ENCODE measurements at regions not wholly inside any gene's neighbourhood (a gene's known extent, or its start where the extent isn't known, plus 50 kb on each side); places are given as distances from the start of the nearest gene placed in this dataset.

DNA sequence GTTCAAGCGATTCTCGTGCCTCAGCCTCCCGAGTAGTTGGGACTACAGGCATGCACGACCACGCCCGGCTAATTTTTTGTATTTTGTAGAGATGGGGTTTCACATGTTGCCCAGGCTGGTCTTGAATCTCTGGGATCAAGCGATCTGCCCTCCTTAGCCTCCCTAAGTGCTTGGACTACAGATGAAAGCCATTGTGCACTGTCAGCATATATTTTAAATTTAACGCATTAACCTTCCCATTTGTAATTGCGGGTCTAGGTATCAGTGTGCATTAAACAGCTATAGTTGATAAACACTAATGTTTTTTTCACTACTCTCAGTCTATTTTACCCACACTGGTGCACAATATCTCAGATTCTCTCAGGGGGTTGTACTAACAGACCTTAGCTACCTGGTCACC is 1930.8 kb downstream of the C4orf33 start:
- DNase-seq (ENCODE audit: low read depth): no peak

DNA sequence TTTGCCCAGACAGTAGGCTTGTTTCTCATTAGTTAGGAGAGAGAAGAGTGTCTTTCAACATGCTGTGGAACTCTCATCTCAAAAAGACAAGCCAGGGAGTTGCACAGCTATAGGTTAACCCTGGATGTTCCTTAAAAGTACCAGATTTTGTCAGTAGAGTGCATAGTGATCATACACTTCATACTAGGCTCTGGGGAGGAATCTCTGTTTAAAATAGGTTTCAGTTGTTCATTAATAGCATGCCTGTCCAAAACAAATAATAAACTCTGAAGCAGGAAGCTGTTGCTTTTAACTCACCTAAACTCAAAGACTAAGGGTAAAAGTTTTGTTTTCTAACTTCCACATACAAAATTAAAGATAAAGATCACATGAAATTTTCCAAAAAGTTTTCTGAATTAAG is 1948.4 kb downstream of the C4orf33 start:
- no peak for DNase-seq (ENCODE audit: low read depth)

DNA sequence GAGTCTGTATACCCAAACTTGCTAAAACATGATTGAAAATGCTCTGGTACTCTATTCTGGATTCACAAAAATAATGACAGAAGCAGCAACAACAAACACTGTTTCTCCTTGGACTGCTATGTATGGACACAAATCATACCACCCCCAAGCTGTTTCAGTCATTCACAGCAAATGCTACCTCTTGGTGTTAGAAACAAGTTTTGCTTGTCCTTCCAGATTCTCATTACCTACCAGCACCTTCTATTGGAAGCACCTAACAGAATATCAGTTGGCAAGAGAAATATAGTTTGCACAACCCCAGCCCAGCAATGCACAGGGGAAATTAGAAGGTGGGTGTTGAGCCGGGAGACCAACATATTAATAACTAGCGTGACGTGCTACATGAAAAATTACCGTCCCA is 1950.9 kb downstream of the C4orf33 start:
- no peak for DNase-seq (ENCODE audit: low read depth)

GRCh38 chr4:131052646-131053045 is 1956.7 kb downstream of the C4orf33 start:
- no peak for DNase-seq (ENCODE audit: low read depth)

DNA sequence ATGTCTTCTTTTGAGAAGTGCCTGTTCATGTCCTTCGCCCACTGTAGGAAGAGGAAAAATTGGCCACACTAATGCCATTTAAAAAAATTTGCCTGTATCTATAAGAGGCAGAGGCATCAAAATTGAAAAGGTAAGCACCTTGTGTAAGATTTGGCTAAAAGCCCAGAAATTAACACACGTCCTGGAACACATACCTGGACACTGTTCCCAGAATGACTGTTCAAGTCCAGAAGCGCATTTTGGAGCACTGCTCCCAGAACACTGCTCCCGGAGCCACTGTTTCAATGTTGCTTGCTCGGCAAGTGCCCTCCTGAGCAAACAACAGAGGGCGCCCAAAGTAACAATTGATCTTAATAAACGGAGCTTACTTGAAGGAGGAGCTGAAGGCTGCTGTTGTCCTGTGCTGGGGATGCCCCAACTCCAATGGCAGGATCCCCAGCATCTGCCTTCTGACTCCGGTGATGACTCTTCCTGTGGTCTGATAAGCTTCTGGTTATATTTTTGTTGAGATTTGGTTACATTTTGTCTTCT is 1958.6 kb downstream of the C4orf33 start:
- no peak for DNase-seq (ENCODE audit: low read depth)

- no peak for DNase-seq (ENCODE audit: low read depth)
These were observed 1965.8 kb downstream of the C4orf33 start for GRCh38 chr4:131061734-131062133.

- DNase-seq (ENCODE audit: low read depth): no peak
These were observed 1967.9 kb downstream of the C4orf33 start for GRCh38 chr4:131063878-131064277.

- no peak for DNase-seq (ENCODE audit: low read depth)
These were observed 1985.1 kb downstream of the C4orf33 start for GRCh38 chr4:131081069-131081468.

DNA sequence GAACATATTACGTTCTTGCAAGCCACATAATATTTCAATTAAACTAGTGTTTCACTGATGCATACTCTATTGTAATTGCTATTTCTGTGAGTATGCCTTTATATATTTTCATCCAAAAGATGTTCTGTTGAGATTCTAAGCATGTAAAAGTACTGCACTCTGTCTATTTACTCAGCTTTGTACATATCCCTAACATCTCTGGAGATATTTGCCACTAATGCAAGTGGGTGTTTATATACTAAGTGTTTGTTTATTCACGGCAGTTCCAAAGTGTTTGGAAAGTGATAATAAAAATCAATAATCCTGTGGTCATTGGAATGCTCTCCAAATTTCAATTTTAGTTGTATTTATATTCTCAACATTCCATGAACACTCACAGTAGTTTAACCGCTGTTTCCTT is 1989.0 kb downstream of the C4orf33 start:
- no peak for DNase-seq (ENCODE audit: low read depth)

GRCh38 chr4:131091896-131092295 is 1995.9 kb downstream of the C4orf33 start:
- peak; percentile 2 for DNase-seq (ENCODE audit: low read depth)

GRCh38 chr4:131093303-131093702 is 1997.4 kb downstream of the C4orf33 start:
- DNase-seq (ENCODE audit: low read depth): no peak

DNA sequence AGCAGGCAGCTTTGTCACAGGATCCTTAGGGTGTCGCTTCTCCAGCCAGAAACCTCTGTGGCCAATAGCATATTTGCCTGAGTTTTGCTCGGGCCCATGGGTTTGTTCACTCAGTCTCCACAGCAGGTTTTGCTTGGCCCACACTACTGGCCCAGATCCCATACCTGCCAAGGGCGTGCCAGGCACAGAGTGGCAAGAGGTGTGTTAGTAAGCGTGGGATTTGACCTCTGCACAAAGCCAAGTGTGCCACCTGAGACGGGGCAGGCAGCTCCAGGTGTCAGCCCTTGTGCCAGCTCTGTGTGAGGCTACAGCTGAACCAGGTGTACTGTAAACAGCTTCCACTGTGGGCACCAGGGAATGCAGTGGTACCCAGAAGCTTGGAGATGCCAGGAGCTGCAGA is 2003.0 kb downstream of the C4orf33 start:
- no peak for DNase-seq (ENCODE audit: low read depth)

DNA sequence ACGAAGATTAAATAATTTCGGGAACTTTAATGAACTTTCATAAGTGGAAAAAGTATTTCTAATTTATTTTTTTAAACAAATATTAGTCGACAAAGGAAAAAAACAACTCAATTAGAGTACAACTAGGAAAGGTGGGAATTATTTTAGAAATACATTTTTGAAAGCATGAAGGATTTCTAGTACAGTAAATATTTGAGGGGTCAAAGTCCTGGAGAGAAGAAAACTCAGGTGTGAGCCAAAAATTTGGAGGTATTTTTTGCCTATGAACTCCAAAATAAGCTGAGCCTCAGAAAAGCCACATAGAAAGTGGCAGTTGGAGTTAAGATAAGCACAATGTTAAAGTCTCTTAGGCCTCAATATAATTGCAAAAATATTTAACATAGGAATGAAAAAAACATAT is 2017.3 kb downstream of the C4orf33 start:
- no peak for DNase-seq (ENCODE audit: low read depth)

- DNase-seq (ENCODE audit: low read depth): no peak
These were observed 2017.8 kb downstream of the C4orf33 start for GRCh38 chr4:131113704-131114103.

DNA sequence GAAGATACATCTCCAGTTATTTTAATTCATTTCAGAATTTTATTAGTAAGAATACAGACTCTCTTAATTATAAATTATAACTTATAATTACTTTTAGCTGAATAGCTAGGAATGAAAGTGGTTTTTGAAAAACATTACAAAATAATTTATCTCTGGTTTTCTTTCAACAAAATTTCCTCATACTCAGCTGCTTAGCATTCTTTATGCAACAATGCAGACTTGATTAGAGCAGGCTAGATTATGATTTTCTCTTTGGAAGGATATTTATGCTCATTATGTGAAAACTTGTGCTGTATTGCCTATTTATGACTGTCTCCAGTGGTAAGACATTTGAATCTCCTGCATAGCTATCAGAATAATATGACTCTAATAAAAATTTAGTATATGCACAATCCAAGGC is 2023.7 kb downstream of the C4orf33 start:
- no peak for DNase-seq (ENCODE audit: low read depth)

GRCh38 chr4:131137196-131137595 is 2011.9 kb upstream of the PCDH10 start:
- no peak for DNase-seq (ENCODE audit: low read depth)

GRCh38 chr4:131159261-131159660 is 1989.8 kb upstream of the PCDH10 start:
- DNase-seq (ENCODE audit: low read depth): no peak

DNA sequence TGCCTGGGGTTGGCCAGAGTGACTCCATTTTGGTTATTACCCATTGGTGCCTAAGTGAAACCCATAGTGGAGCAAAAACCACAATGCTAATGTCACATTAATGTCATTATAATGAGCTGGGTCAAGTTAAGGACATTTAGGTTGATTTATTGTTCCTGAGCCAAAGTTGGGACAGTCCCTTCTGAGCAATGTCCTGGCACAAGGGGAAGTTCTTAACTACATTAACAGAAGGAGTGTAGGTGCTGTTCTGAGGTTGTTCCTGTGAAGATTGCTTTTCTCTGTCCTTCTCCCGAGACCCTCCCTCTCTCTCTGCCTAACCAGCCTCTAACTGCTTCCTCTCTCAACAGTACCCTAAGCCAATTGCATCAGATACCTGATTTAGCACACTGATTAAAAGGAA is 1956.8 kb upstream of the PCDH10 start:
- DNase-seq (ENCODE audit: low read depth): no peak

- DNase-seq (ENCODE audit: low read depth): no peak
These were observed 1941.5 kb upstream of the PCDH10 start for GRCh38 chr4:131207589-131207988.

GRCh38 chr4:131248314-131248713 is 1900.8 kb upstream of the PCDH10 start:
- no peak for DNase-seq (ENCODE audit: low read depth)

GRCh38 chr4:131251321-131251720 is 1897.8 kb upstream of the PCDH10 start:
- peak; percentile 1 for DNase-seq (ENCODE audit: low read depth)

DNA sequence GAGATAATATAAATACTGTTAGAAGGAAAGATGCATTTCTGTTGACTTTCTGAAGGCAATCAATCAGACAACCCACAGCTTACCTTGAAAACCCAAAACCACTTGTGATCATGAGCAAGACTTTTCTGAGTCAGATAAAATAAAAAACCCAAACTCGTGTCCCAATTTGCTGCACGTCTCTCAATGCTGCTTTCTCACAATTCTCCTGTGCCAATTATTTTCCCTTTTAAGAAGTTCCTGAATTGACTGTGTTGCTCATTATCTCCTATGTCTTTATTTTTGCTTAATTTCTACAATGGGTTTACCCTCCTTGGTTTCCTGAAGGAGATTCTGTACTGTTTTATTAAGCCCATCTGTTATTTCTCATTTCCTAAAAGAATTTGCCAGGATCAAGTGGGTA is 1891.9 kb upstream of the PCDH10 start:
- DNase-seq (ENCODE audit: low read depth): no peak

DNA sequence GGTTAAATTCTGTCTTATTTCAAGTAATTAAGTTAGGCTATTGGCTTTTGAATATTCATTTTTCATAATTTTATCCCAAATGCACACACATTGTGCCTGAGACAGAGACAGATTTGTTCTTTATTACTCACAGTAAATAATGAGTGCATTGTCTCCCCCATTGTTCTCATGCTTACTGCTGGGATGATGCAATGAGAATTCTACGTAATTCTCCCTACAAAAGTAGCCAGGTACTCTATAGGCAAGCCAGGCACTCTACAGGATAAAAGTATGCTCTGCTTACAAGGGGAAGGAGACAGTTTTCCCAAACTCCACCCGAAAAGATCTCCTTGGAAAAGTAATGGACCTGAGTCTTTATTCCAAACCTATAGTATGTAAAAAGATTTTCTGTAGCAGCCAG is 1890.7 kb upstream of the PCDH10 start:
- DNase-seq (ENCODE audit: low read depth): no peak

DNA sequence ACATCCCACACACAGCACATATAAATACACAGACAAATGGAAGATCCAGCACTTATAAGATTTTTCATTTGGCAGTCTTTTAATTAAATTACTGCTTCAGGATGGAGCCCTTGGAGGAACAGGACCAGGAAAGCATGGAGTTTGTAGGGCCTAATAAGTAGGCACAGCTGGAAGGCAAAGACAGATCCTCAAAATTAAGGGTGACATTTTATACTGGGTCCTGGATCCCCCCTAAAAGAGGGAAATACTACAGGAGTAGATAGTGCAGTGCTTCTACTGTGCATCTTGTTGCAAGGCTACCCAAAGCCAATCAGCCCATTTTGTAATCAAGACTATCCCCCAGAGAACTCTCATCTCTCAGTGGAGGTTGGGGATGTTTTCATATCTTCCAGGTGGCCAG is 1860.7 kb upstream of the PCDH10 start:
- no peak for DNase-seq (ENCODE audit: low read depth)

GRCh38 chr4:131296192-131296591 is 1852.9 kb upstream of the PCDH10 start:
- DNase-seq (ENCODE audit: low read depth): no peak

All from forelimb muscle (tissue), 1 donor.